GM21576 (cell line): ENCODE measurements at regions not wholly inside any gene's neighbourhood (a gene's known extent, or its start where the extent isn't known, plus 50 kb on each side); places are given as distances from the start of the nearest gene placed in this dataset.

ENCODE experiments used
- ATAC-seq: cut with Tn5 transposase; IDR thresholded peaks from one replicate; pipeline ENCODE4 v1.9.1; 2021; ENCODE audit warnings: mild to moderate bottlenecking, moderate library complexity; ENCODE audit not compliant: unreplicated experiment

DNA sequence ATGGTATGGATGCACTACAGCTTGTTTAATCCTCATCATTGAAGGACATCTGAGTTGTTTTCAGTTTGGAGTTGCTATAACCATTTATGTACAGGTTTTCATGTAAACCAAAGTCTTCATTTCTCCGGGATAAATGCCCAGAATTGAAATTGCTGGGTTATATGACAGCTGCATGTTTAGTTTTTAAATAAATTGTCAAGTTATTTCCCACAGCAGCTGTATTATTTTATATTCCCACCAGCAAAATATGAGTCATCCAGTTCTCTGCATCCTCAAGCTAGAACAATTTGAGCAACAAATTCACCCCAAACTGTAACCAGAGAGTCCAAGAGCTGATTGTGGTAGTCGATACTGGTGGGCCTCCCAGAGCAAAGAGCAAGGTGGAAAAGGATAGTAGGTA is 125.6 kb upstream of the PRNP start:
- no peak for ATAC-seq

DNA sequence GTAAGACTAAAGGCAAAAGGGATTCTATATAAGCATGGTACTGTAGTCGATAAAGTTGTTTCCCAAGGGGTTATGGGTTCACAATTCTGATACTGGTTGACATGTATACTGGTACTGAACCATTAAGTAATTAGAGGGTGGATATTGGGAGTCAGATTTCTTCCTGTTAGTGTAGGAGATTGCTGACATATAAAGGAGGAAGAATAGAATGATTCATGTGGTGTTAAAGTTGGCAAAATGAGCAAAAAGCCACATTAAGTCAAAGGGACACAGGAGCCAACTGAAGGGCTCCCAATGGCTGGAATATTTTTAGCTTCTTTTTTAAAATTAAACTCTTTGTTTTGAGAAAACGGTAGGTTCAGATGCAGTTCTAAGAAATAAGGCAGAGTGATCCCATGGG is 126.3 kb upstream of the PRNP start:
- ATAC-seq: no peak

- ATAC-seq: no peak
Measured at GRCh38 chr20:4559106-4559505, 127.2 kb upstream of the PRNP start.

DNA sequence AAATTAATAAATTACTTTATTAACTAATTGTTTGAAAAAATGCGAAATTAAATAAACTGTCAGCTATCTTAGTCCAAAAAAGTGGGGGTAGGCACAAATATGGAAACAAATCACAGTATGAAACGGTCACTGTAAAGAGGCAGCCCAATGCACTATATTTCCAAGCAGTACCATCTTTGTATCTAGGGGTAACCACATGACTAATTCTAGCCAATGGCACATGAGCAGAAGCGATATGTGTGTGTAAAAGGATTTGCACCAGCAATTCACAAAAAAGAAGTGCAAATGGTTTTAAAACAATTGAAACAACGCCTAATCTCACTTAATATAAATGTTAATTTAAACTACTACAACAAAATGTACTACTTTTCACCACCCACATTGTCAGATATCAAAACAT is 129.5 kb upstream of the PRNP start:
- ATAC-seq: no peak

GRCh38 chr20:4555188-4555890 is 130.9 kb upstream of the PRNP start:
- ATAC-seq: no peak

DNA sequence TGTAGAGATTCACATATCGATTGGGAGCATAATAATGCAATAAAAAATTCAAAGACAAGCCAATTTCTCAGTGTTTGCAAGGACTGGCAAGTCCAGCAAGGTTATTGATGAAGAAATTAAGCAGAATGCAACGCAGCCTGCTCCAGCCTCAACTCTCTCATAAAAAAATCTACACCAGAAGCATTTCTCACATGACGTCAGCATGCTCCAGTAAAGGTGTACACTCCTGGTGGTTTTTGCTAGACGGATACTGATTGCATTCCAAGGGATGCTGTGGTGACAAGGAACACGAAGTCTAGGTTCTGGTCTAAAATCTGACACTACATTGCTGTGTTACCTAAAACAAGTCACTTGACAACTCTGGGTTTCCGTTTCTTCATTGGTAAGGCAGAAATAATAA is 131.9 kb upstream of the PRNP start:
- ATAC-seq: no peak

DNA sequence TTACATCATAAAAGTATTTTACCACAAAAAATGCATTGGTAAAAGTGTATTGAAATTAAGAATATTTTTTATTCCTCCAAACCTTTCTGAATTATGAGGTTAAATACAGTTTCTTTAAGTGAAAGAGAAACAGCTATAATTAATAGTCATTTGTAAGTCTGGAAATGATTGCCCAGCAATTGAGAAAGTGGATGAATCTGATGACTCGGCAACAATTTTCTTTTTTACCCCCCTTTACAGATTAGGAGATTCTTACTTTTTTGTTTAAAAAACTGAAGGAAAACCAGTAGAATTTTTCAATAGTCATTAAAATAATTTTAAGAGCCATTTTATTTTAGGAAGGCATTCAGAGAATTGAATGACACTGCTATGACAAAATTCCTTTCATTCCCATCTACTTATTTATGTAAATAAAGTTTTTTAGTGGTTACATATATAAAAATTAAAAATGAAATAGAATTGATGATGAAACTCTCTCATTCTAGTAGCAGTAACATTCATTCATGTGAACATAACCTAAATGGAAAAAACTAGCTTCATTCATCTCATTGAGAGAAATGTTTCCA is 134.1 kb upstream of the PRNP start:
- ATAC-seq: no peak

- no peak for ATAC-seq
Measured at GRCh38 chr20:4550740-4551139, 135.5 kb upstream of the PRNP start.

DNA sequence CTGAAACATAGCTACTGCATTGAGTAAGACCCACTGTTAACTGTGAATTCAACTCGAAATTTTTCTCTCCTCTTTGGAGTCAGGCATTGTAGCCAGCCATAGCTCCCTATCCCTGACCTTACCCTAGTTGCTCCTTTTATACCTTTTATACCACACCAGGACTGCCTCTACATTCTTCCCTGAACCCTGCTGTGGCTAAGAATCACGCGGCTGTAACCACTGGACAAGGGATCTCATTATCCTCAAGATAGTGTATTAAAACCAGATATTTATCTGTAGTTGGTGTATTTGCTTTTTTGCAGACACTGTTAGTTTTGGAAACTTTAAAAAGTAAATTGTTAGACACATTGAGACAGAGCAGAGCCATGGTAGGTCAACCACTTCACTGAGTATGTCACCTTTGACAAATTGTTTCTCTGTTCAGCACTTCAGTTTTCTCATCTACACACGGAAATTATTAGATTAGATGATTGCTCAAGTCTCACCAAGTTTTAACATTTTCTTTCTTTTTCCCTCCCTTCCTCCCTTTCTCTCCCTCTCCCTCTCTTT is 136.5 kb upstream of the PRNP start:
- no peak for ATAC-seq

GRCh38 chr20:4548552-4548951 is 137.7 kb upstream of the PRNP start:
- no peak for ATAC-seq

- ATAC-seq: no peak
Measured at GRCh38 chr20:4546786-4547185, 139.5 kb upstream of the PRNP start.

DNA sequence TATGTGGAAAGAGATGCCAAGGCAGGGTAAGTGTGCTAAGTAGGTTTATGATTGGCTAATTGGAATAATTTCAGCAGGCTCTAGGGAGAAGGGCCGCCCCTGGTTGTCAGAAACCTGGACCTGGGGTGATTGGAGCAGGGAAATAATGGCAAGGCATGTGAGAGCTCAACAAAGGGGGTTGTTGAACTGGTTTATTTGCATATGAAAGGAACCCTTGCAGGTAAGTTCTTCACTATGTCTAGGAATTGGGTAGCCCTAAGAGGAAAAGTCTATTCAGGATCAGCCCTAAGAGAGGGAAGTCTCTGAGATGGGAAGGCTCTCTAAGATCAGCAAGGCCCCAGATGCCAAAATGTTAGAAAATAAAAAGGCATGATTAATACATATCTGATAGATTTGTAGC is 139.9 kb upstream of the PRNP start:
- no peak for ATAC-seq

DNA sequence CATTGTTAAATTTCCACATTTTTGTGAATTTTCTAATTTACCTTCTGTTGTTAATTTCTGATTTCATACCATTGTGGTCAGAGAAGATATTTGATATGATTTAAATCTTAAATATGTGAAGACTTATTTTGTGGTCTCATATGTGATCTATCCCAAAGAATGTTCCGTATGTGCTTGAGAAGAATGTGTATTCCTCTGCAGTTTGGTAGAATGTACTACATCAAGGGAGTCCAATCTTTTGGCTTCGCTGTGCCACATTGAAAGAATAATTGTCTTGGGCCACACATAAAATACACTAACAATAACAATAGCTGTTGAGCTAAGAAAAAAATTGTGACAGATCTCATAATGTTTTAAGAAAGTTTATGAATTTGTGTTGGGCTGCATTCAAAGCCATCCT is 140.7 kb upstream of the PRNP start:
- ATAC-seq: no peak

DNA sequence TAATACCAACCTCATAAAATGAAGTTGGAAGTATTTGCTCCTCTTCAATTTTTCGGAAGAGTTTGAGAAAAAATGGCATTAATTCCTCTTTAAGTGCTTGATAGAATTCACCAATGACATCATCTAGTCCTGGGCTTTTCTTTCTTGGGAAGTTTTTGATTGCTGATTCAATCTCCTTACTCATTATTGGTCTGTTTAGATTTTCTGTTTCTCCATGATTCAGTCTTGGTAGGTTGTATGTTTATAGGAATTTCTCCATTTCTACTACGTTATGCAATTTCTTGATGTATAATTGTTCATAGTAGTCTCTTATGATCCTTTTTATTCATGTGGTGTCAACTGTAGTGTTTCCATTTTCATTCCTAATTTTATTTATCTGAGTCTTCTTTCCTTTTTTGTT is 141.5 kb upstream of the PRNP start:
- ATAC-seq: no peak

DNA sequence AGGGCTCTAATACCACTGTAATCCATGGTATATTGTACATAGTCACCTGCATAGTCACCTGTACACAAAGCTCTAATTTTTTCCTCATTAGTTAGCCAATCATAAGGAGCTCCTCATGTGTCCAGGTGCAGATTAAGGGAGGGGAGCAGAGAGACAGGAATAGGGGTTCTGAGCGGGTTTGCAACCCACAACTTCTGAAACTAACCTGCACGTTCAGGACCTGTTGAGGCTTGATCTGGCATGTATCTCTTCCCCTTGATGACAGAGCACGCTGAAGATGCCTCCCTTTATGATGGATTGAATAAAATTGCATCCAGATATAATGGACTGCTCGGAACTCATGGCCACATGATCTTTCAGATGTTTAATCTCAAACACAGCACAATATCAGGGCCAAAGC is 144.0 kb upstream of the PRNP start:
- no peak for ATAC-seq

DNA sequence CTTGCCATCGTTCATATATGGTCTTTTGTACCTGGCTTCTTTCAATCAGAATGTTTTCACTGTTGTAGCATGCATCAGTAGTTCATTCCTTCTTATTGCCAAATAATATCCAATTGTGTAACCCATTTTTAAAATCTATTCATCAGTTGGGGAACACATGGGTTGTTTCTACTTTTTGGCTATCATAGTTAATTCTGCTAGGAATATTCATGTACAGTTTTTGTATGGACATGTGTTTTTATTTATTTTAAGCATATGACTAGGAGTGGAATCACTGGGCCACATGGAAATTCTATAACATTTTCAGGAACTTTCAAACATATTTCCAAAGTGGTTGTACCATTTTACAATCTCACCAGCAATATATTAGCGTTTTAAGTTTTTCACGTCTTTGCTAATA is 151.9 kb upstream of the PRNP start:
- ATAC-seq: no peak

GRCh38 chr20:4533368-4534133 is 152.7 kb upstream of the PRNP start:
- no peak for ATAC-seq

DNA sequence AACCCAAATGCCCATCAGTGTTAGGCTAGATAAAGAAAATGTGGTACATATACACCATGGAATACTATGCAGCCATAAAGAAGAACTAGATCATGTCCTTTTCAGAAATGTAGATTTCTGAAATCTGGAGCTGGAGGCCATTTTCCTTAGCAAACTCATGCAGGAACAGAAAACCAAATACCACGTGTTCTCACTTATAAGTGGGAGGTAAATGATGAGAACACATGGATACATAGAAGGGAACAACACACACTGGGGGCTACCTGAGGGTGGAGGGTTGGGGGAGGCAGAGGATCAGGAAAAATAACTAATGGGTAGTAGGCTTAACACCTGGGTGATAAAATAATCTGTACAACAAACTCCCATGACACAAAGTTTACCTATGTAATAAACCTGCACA is 153.5 kb upstream of the PRNP start:
- no peak for ATAC-seq

GRCh38 chr20:4524792-4525191 is 161.5 kb upstream of the PRNP start:
- ATAC-seq: no peak

GRCh38 chr20:4524307-4524706 is 161.9 kb upstream of the PRNP start:
- ATAC-seq: no peak

DNA sequence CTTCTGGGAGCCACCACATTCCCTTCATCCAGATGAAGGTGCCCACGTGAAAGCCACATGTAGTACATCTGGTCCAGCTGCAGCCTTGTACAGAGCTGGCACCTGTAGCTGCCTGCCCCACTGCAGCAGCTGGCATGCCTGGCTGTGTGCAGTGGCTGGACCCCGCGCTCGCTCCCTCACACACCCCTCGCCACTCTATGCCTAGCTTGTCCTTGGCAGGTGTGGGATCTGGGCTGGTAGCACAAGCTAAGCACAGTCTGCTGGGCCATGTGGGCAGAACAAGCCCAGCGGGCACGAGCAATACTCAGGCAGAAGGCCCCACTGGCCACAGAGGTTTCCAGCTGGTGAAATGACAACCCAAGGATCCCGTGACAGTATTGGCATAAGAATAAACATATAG is 163.9 kb upstream of the PRNP start:
- ATAC-seq: no peak
